Heart right ventricle (tissue), 16 donors: ENCODE measurements at regions not wholly inside any gene's neighbourhood (a gene's known extent, or its start where the extent isn't known, plus 50 kb on each side); places are given as distances from the start of the nearest gene placed in this dataset.
"Not testable (repeated sequence)": the region's sequence is repeated elsewhere in the genome, so short reads cannot be mapped to it uniquely, and the experiment has no call there.

Experiments
- ATAC-seq, 8 donors: fragments of 200-7000 bp; cut with Tn5 transposase; one replicate each; pipeline ENCODE4 v1.9.1; 2020; ENCODE audit warnings: mild to moderate bottlenecking in 8 of 8, moderate library complexity in 8 of 8, moderate number of reproducible peaks in 1 of 8
- DNase-seq, 2 donors: peaks; one replicate each; pipeline ENCODE4 v3.0.0-alpha.2; 2020
- H3K27ac ChIP-seq, 10 donors: fragments of 200-600 bp; sonication (generic) in 2 of 10; one replicate each; pipeline versions ENCODE4 v1.5.0 to v1.8.0; 2020 to 2022; ENCODE audit warnings: mild to moderate bottlenecking in 3 of 10
- H3K27me3 ChIP-seq, 7 donors: fragments of 200-600 bp; one replicate each; pipeline ENCODE4 v1.8.0; 2021 to 2022; ENCODE audit warnings: mild to moderate bottlenecking in 2 of 7
- H3K36me3 ChIP-seq, 9 donors: fragments of 200-600 bp; sonication (generic) in 1 of 9; one replicate each; pipeline versions ENCODE4 v1.5.0 to v1.8.0; 2020 to 2022; ENCODE audit warnings: mild to moderate bottlenecking in 2 of 9
- H3K4me1 ChIP-seq, 9 donors: fragments of 200-600 bp; sonication (generic) in 1 of 9; one replicate each; pipeline versions ENCODE4 v1.5.0 to v1.8.0; 2020 to 2022; ENCODE audit warnings: mild to moderate bottlenecking in 4 of 9
- H3K4me3 ChIP-seq, 10 donors: fragments of 200-600 bp; sonication (generic) in 2 of 10; one replicate each; pipeline versions ENCODE4 v1.5.0 to v1.8.0; 2020 to 2022; ENCODE audit warnings: mild to moderate bottlenecking in 7 of 10, moderate library complexity in 2 of 10
- H3K9me3 ChIP-seq, 11 donors: fragments of 200-600 bp in 10 of 11; sonication (generic) in 2 of 11; one replicate each; pipeline versions ENCODE4 v1.5.0 to v1.8.0; 2013 to 2022; ENCODE audit warnings: mild to moderate bottlenecking in 2 of 11, control low read depth in 1 of 11, moderate library complexity in 1 of 11
- CTCF ChIP-seq, 9 donors: fragments of 200-600 bp; sonication (generic) in 2 of 9; IDR thresholded peaks; one replicate each; pipeline versions ENCODE4 v1.5.0 to v1.8.0; 2021 to 2022; ENCODE audit warnings: antibody characterized with exemption in 9 of 9, mild to moderate bottlenecking in 5 of 9, moderate library complexity in 1 of 9
- WGBS, 2 donors: extraction: QIAGEN DNeasy Blood & Tissue Kit; methylation state at CpG; one replicate each; pipeline ENCODE4 v1.1.7; 2013; ENCODE audit warnings: inconsistent platforms in 1 of 2; 5-methylcytosine and 5-hydroxymethylcytosine counted together
- intact Hi-C, 10 donors: fragments of 100-400 bp; cut with DNase I; formaldehyde crosslinking; loops; one replicate each; pipeline versions ENCODE4 v1.11.1 to v1.14.2; 2022
- donor health status: Arrhythmogenic right ventricular cardiomyopathy.
- donor health status: ischemic (EF 13 %, LVEDD 7.1; RV severe dilation, severe dysfunction).
- donor health status: healthy with polysubstance abuse.
- donor health status: DM: no; HTN: yes; CAD: no.
- donor health status: DM: no; HTN: no; CAD: no.
- donor health status: ischemic (EF 25% LVEDD 6.9; RV normal size, moderate dysfunction).
- donor health status: ischemic (EF 25% LVEDD 5.7; RV mildly dilated, moderate dysfunction).
- donor health status: healthy.
- donor health status: DM: yes; HTN: yes; CAD: no.
- donor health status: Ischemic cardiomyopathy.
- donor health status: ischemic (EF 35%, LVEDD 5.7; RV mildly dilated, moderate dysfunction).
- donor health status: nonischemic (EF 11% LVEDD 7.7; RV severe dilation, severe dysfunction).
- donor health status: DM: yes; HTN: yes; CAD: no.
- donor health status: PGD.
- donor health status: ischemic (EF 29% LVEDD 5.4; RV normal size, mild dysfunction).
- donor health status: nonischemic (EF 23%, LVEDD 6.1; RV moderate dilation, normal function).

- no peak overlapping the region for H3K27ac ChIP-seq
- 43 to 57% methylated on average over 1 of the region's 1 CpG for WGBS, 2 donors
- H3K4me1 ChIP-seq: no peaks in the 10 kb centered on the region
- peaks cover 0 to 7% (median 0%) of the 10 kb centered on the region in 11 donors for H3K9me3 ChIP-seq
- H3K27me3 ChIP-seq: no peaks in the 10 kb centered on the region
- DNase-seq: no peak
- no peak overlapping the region for H3K4me3 ChIP-seq
- TF ChIP-seq CTCF (IDR thresholded peaks at IDR 0.05): no peak
- no peak for ATAC-seq
- intact Hi-C loops: no loop called here
- no peaks in the 10 kb centered on the region for H3K36me3 ChIP-seq
Observed at GRCh38 chr14:58994130-58994529, 194.3 kb upstream of the DAAM1 start.

- no peaks in the 10 kb centered on the region for H3K4me1 ChIP-seq
- peaks cover 0 to 3% (median 0%) of the 10 kb centered on the region in 7 donors for H3K27me3 ChIP-seq
- H3K4me3 ChIP-seq: no peak overlapping the region
- H3K9me3 ChIP-seq: no peaks in the 10 kb centered on the region
- DNase-seq (no peak), ATAC-seq (no peak)
- 86 to 97% methylated on average over 2 of the region's 2 CpGs for WGBS, 2 donors
- H3K36me3 ChIP-seq: no peaks in the 10 kb centered on the region
- TF ChIP-seq CTCF (IDR thresholded peaks at IDR 0.05): peak in 5 of 9 donors; percentile 6 to 37 (median 18)
- H3K27ac ChIP-seq: no peak overlapping the region
- intact Hi-C loops: no loop called here
Observed at GRCh38 chr14:59004012-59004411, 184.5 kb upstream of the DAAM1 start.

- H3K4me3 ChIP-seq, ATAC-seq, H3K36me3 ChIP-seq, H3K27me3 ChIP-seq, intact Hi-C loops, H3K9me3 ChIP-seq, H3K27ac ChIP-seq, DNase-seq, H3K4me1 ChIP-seq: not testable (repeated sequence)
- 77 to 89% methylated on average over 4 of the region's 4 CpGs for WGBS, 2 donors
Observed at GRCh38 chr14:59006179-59006578, 182.3 kb upstream of the DAAM1 start.

GRCh38 chr14:59009967-59010366 is 178.5 kb upstream of the DAAM1 start:
- intact Hi-C loops: no loop called here
- Histone ChIP-seq H3K9me3 (peaks cover 0 to 35% (median 20%) of the 10 kb centered on the region in 11 donors), H3K27ac (no peak overlapping the region), H3K4me1 (no peaks in the 10 kb centered on the region), H3K36me3 (no peaks in the 10 kb centered on the region), H3K4me3 (no peak overlapping the region), H3K27me3 (no peaks in the 10 kb centered on the region)
- TF ChIP-seq CTCF (IDR thresholded peaks at IDR 0.05): no peak
- DNase-seq: no peak
- ATAC-seq: no peak

GRCh38 chr14:59013672-59014298 is 174.7 kb upstream of the DAAM1 start:
- 88% methylated on average over 7 of the region's 7 CpGs for WGBS, 2 donors
- H3K27ac ChIP-seq: no peak overlapping the region
- no peak for TF ChIP-seq CTCF (IDR thresholded peaks at IDR 0.05)
- no peak overlapping the region for H3K4me3 ChIP-seq
- intact Hi-C loops: no loop called here
- ATAC-seq (no peak), DNase-seq (no peak)
- no peaks in the 10 kb centered on the region for H3K4me1 ChIP-seq
- no peaks in the 10 kb centered on the region for H3K36me3 ChIP-seq
- peaks cover 0 to 35% (median 20%) of the 10 kb centered on the region in 11 donors for H3K9me3 ChIP-seq
- peaks cover 0 to 8% (median 0%) of the 10 kb centered on the region in 7 donors for H3K27me3 ChIP-seq
